Nephron (organoid): ENCODE measurements at regions not wholly inside any gene's neighbourhood (a gene's known extent, or its start where the extent isn't known, plus 50 kb on each side); places are given as distances from the start of the nearest gene placed in this dataset.
A peak's percentile ranks its signal among the peaks of the same experiment; 100 is the strongest.

Experiments
- H3K27ac Mint-ChIP-seq, 3 experiments: 2 replicates each; pipeline ENCODE4 v1.8.0; 2020; ENCODE audit warnings: mixed read lengths in 3 of 3, mild to moderate bottlenecking in 2 of 3, moderate library complexity in 1 of 3
- H3K27me3 Mint-ChIP-seq: 2 replicates; pipeline ENCODE4 v1.8.0; 2021; ENCODE audit warnings: low read depth, mild to moderate bottlenecking, moderate library complexity, mixed read lengths
- H3K36me3 Mint-ChIP-seq: 2 replicates; pipeline ENCODE4 v1.8.0; 2020; ENCODE audit warnings: low read depth, mixed read lengths
- H3K4me1 Mint-ChIP-seq: 2 replicates; pipeline ENCODE4 v1.8.0; 2020; ENCODE audit warnings: mixed read lengths
- H3K4me3 Mint-ChIP-seq, 3 experiments: 2 replicates each; pipeline ENCODE4 v1.8.0; 2020; ENCODE audit warnings: mild to moderate bottlenecking in 3 of 3, mixed read lengths in 3 of 3, moderate library complexity in 2 of 3
- H3K9me3 Mint-ChIP-seq: 2 replicates; pipeline ENCODE4 v1.8.0; 2020; ENCODE audit warnings: mixed read lengths
- CTCF ChIP-seq, 3 experiments: fragments of 200-600 bp; sonication (generic); IDR thresholded peaks; one replicate each; pipeline ENCODE4 v1.5.0; 2021; ENCODE audit warnings: antibody characterized with exemption in 3 of 3; ENCODE audit not compliant: unreplicated experiment in 3 of 3

GRCh38 chr15:87767516-87767915 lies 489.0 kb downstream of the NTRK3 start:
- H3K27me3 Mint-ChIP-seq: peaks cover 9% of the 10 kb centered on the region
- no peak for TF ChIP-seq CTCF (IDR thresholded peaks at IDR 0.05; ENCODE audit: unreplicated experiment in 3 of 3)
- H3K27ac Mint-ChIP-seq: no peak overlapping the region
- peaks cover 21% of the 10 kb centered on the region for H3K4me1 Mint-ChIP-seq
- no peak overlapping the region for H3K4me3 Mint-ChIP-seq
- H3K9me3 Mint-ChIP-seq: peaks cover 23% of the 10 kb centered on the region
- H3K36me3 Mint-ChIP-seq: no peaks in the 10 kb centered on the region

GRCh38 chr15:87764461-87765240 lies 491.9 kb downstream of the NTRK3 start:
- TF ChIP-seq CTCF (IDR thresholded peaks at IDR 0.05; ENCODE audit: unreplicated experiment in 3 of 3): no peak
- no peaks in the 10 kb centered on the region for H3K36me3 Mint-ChIP-seq
- no peak overlapping the region for H3K4me3 Mint-ChIP-seq
- peaks cover 7% of the 10 kb centered on the region for H3K9me3 Mint-ChIP-seq
- H3K27ac Mint-ChIP-seq: peak overlapping the region in 2 of 3 experiments; percentile 0 to 54
- H3K27me3 Mint-ChIP-seq: peaks cover 9% of the 10 kb centered on the region
- peaks cover 32% of the 10 kb centered on the region for H3K4me1 Mint-ChIP-seq

GRCh38 chr15:87763837-87764236 lies 492.7 kb downstream of the NTRK3 start:
- TF ChIP-seq CTCF (IDR thresholded peaks at IDR 0.05; ENCODE audit: unreplicated experiment in 3 of 3): no peak
- no peak overlapping the region for H3K4me3 Mint-ChIP-seq
- peak overlapping the region in 1 of 3 experiments; percentile 54 for H3K27ac Mint-ChIP-seq
- H3K9me3 Mint-ChIP-seq: peaks cover 2% of the 10 kb centered on the region
- H3K4me1 Mint-ChIP-seq: peaks cover 35% of the 10 kb centered on the region
- peaks cover 9% of the 10 kb centered on the region for H3K27me3 Mint-ChIP-seq
- H3K36me3 Mint-ChIP-seq: no peaks in the 10 kb centered on the region

- peaks cover 37% of the 10 kb centered on the region for H3K4me1 Mint-ChIP-seq
These were observed 494.6 kb downstream of the NTRK3 start for GRCh38 chr15:87761736-87762509.

GRCh38 chr15:87760547-87761314 lies 495.8 kb downstream of the NTRK3 start:
- no peak for TF ChIP-seq CTCF (IDR thresholded peaks at IDR 0.05; ENCODE audit: unreplicated experiment in 3 of 3)
- H3K36me3 Mint-ChIP-seq: no peaks in the 10 kb centered on the region
- no peak overlapping the region for H3K27ac Mint-ChIP-seq
- peaks cover 37% of the 10 kb centered on the region for H3K4me1 Mint-ChIP-seq
- no peak overlapping the region for H3K4me3 Mint-ChIP-seq
- H3K27me3 Mint-ChIP-seq: peaks cover 5% of the 10 kb centered on the region
- H3K9me3 Mint-ChIP-seq: no peaks in the 10 kb centered on the region

More at GRCh38 chr15:87761736-87762509, 494.6 kb downstream of the NTRK3 start:
- H3K36me3 Mint-ChIP-seq: no peaks in the 10 kb centered on the region
- H3K27ac Mint-ChIP-seq: peak overlapping the region in 1 of 3 experiments; percentile 41
- H3K9me3 Mint-ChIP-seq: no peaks in the 10 kb centered on the region
- H3K27me3 Mint-ChIP-seq: peaks cover 5% of the 10 kb centered on the region
- H3K4me3 Mint-ChIP-seq: no peak overlapping the region
- TF ChIP-seq CTCF (IDR thresholded peaks at IDR 0.05; ENCODE audit: unreplicated experiment in 3 of 3): no peak
